ENCODE measurements at regions not wholly inside any gene's neighbourhood (a gene's known extent, or its start where the extent isn't known, plus 50 kb on each side); places are given as distances from the start of the nearest gene placed in this dataset.
A peak's percentile ranks its signal among the peaks of the same experiment; 100 is the strongest.
"Not testable (repeated sequence)": the region's sequence is repeated elsewhere in the genome, so short reads cannot be mapped to it uniquely, and the experiment has no call there.

DNA sequence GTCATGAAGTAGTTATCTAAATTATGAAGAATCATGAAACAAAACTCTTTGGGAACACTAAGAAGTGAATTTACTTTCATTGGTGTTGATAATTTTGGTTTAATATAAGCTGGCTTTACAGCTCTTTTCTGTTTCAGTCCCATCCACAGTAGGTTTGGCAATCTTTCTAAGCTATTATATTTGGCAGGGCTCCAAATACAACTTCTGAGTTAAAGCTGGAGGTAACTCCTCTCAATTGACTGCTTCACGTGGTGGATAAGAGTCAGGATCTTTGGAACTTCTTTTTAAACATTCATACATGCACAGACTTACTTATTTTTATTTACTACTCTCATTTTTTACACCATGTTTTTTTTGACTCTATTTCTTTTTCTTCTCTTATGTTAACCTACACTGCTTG lies 106.5 kb upstream of the EPHA3 start:
- Mint-ChIP-seq H3K27ac (no peak overlapping the region), H3K4me1 (no peaks in the 10 kb centered on the region), H3K36me3 (ENCODE audit: low read depth) (no peaks in the 10 kb centered on the region), H3K9me3 (no peaks in the 10 kb centered on the region), H3K4me3 (no peak overlapping the region), H3K27me3 (no peaks in the 10 kb centered on the region)
- DNase-seq: no peak
- POLR2A ChIA-PET: no interaction called here
- CTCF ChIA-PET: no interaction called here

DNA sequence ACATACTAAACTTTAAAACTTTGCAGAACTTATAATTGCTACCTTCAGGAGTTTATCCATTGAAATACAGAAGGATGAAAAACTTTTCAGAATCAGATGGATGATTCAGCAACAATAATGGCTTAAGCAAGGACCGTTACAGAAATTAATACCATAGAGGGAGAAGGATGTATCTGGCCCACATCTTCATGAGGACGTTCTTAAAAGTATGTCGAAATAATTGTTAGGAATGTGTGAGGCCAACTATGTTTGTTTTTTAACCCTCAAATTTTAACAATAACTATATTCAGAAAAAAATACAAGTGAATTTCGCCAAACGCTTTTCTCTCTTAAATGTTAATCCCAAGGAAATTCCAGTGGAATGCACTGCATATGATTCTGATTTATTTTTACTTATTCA lies 105.2 kb upstream of the EPHA3 start:
- ChIA-PET CTCF (no interaction called here), POLR2A (no interaction called here)
- DNase-seq: no peak
- H3K27me3 Mint-ChIP-seq: no peaks in the 10 kb centered on the region
- H3K36me3 Mint-ChIP-seq (ENCODE audit: low read depth): no peaks in the 10 kb centered on the region
- H3K4me3 Mint-ChIP-seq: no peak overlapping the region
- H3K4me1 Mint-ChIP-seq: no peaks in the 10 kb centered on the region
- H3K27ac Mint-ChIP-seq: no peak overlapping the region
- H3K9me3 Mint-ChIP-seq: no peaks in the 10 kb centered on the region

DNA sequence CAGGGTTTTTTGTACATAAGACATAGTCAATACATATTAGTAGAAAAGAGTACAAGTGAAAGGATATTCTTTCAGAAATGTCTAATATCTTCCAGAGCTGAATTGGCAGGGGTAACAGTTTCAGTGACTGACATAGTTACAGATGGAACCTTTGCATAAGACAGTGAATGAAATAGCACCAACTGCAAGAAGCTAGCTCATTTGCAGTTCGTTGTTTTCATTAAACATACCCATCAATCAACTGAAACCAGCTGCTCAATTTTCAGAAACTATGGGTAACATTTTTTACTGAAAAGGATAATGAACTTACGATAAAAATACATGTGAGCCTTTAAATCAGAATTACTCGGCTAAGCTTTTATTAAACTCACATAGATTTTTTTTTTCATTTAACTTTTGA lies 93.9 kb upstream of the EPHA3 start:
- Mint-ChIP-seq H3K27me3 (no peaks in the 10 kb centered on the region), H3K4me1 (no peaks in the 10 kb centered on the region), H3K4me3 (no peak overlapping the region), H3K36me3 (ENCODE audit: low read depth) (no peaks in the 10 kb centered on the region), H3K9me3 (peaks cover 3% of the 10 kb centered on the region), H3K27ac (no peak overlapping the region)
- CTCF ChIA-PET: interaction anchor here (0.5 kb wide), 1 partner anchor 890 kb away, joined by 4 read pairs; no protein-coding TSS in a partner anchor
- DNase-seq: no peak
- POLR2A ChIA-PET: no interaction called here

DNA sequence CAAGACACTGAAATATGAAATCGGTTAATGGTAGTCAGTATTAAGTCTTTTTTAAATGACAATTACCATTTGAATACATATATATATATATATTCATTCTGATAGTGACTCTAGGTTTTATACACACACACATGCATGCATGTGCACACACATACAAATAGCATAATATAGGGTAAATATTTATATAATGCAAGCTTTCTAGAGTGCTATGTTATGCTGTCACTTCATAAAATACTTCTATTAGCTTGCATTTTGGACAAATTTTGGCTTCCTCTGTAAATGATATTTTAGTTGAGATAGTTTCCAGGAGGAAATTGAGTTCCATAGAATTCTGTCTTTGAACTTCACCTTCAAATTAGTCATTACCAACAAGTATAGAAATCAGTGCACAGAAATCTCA lies 89.9 kb upstream of the EPHA3 start:
- ChIA-PET POLR2A (no interaction called here), CTCF (no interaction called here)
- no peak overlapping the region for H3K27ac Mint-ChIP-seq
- no peaks in the 10 kb centered on the region for H3K36me3 Mint-ChIP-seq (ENCODE audit: low read depth)
- H3K9me3 Mint-ChIP-seq: peaks cover 7% of the 10 kb centered on the region
- no peaks in the 10 kb centered on the region for H3K4me1 Mint-ChIP-seq
- no peaks in the 10 kb centered on the region for H3K27me3 Mint-ChIP-seq
- no peak for DNase-seq
- no peak overlapping the region for H3K4me3 Mint-ChIP-seq

DNA sequence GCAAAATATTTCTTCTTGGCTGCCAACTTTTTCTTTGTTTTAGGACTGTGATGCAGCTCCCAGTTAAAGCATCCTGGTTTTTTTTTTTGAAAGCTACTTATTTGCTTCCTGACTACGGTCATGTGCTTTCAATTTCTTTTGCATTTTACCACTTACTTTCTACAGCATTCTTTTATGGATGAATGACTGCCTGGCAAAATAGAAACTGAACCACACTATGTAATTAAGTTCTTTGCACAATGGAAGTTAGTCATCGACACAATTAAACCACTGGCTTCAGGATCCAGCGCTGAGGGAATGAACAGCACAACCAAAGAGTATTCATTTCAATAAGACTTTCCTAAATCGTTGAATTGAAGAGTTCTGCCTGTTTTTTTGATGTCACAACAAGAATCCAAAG lies 82.2 kb upstream of the EPHA3 start:
- Mint-ChIP-seq H3K27me3 (no peaks in the 10 kb centered on the region), H3K4me1 (no peaks in the 10 kb centered on the region), H3K4me3 (no peak overlapping the region), H3K9me3 (no peaks in the 10 kb centered on the region), H3K27ac (no peak overlapping the region), H3K36me3 (ENCODE audit: low read depth) (no peaks in the 10 kb centered on the region)
- DNase-seq: no peak
- POLR2A ChIA-PET: no interaction called here
- CTCF ChIA-PET: no interaction called here

DNA sequence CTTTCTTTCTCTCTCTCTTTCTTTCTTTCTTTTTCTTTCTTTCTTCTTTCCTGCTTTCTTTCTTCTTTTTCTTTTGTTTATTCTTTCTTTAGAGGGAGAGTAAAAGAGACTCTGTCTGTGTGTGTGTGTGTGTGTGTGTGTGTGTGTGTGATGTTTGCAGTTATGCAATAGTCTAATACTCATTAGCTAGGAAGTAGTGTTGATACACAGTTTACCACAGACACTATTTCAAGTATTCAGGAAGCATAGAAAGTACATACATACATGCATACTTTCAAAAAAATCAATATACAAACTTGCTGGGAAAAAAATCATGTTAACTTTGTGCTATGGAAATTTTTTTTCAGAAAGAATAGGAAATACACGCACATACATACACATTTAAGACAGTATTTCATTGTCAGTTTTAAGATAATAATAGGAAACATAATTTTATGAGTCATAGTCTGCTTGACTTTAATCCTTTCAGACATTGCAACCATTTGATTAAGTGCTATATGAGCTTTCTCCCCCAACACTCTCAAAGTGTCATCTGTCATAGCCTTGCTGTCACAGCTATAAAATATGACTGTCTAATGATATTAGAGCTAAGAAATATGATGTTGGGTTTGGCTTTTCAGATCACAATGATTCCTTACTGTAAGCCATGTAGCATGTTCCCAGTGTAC lies 74.9 kb upstream of the EPHA3 start:
- Mint-ChIP-seq H3K36me3 (ENCODE audit: low read depth) (no peaks in the 10 kb centered on the region), H3K27ac (peak overlapping the region; percentile 31), H3K9me3 (no peaks in the 10 kb centered on the region), H3K4me1 (no peaks in the 10 kb centered on the region), H3K4me3 (no peak overlapping the region), H3K27me3 (no peaks in the 10 kb centered on the region)
- DNase-seq: no peak
- CTCF ChIA-PET: no interaction called here
- POLR2A ChIA-PET: no interaction called here

DNA sequence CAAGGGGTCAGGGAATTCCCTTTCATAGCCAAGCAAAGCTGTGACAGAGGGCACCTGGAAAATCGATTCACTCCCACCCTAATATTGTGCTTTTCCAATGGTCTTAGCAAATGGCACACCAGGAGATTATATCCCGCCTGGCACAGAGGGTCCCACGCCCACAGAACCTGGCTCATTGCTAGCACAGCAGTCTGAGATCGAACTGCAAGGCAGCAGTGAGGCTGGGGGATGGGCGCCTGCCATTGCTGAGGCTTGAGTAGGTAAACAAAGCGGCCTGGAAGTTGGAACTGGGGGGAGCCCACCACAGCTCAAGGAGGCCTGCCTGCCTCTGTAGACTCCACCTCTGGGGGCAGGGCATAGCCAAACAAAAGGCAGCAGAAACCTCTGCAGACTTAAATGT lies 72.7 kb upstream of the EPHA3 start:
- H3K4me1 Mint-ChIP-seq; H3K36me3 Mint-ChIP-seq (ENCODE audit: low read depth); CTCF ChIA-PET; H3K4me3 Mint-ChIP-seq; H3K27me3 Mint-ChIP-seq; POLR2A ChIA-PET; H3K27ac Mint-ChIP-seq; H3K9me3 Mint-ChIP-seq; DNase-seq: not testable (repeated sequence)

DNA sequence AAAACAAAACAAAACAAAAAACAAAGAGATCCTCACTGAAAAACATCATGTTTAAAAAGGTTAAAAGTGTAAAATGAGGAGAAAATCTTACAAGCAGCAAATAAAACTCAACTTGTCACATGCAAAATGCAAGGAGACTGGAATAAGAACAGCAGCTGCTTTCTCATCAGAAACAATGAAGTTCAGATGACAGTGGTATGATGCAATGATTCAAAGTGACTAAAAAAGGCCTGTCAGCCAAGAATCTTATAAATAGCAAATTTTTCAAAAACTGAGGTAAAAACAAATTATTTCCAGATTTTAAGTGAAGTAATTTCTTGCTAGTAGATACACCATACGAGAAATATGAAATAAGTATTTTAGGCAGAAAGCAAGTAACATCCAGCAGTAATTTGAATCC lies 68.6 kb upstream of the EPHA3 start:
- POLR2A ChIA-PET: no interaction called here
- H3K27me3 Mint-ChIP-seq: no peaks in the 10 kb centered on the region

DNA sequence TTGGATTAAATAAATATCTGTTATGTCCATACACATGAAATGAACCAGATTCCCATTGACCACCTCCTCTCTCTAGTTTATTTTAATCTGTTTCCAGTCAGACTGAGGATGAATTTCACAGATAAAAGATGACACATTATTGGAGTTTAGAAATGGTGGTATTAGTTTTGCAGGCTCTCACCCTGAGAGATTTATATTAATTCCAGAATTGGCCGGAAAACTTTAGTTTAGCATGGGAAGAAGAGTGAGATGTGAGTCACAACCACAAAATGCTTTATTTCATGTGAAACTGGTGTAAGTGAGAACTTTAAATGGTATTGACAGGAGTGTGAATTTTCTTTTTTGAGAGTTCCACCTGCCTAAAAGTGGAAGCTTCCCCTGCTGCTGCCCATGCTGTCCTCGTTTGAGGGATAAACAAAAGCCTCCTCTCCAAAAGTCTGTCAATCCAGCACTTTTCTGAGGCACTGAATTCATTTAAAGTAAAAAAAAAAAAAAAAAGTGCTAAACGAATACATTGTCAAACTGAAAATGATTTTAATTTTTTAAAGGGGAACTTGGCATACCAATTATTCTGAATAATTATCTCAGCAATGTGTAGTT lies 65.1 kb upstream of the EPHA3 start:
- H3K27me3 Mint-ChIP-seq: no peaks in the 10 kb centered on the region
- DNase-seq: no peak
- H3K4me1 Mint-ChIP-seq: no peaks in the 10 kb centered on the region
- H3K36me3 Mint-ChIP-seq (ENCODE audit: low read depth): no peaks in the 10 kb centered on the region
- no peak overlapping the region for H3K4me3 Mint-ChIP-seq
- no peak overlapping the region for H3K27ac Mint-ChIP-seq
- CTCF ChIA-PET: no interaction called here
- POLR2A ChIA-PET: no interaction called here
- peaks cover 3% of the 10 kb centered on the region for H3K9me3 Mint-ChIP-seq

More for the DNA sequence above, 68.6 kb upstream of the EPHA3 start:
- no peak overlapping the region for H3K27ac Mint-ChIP-seq
- H3K4me3 Mint-ChIP-seq: no peak overlapping the region
- H3K4me1 Mint-ChIP-seq: no peaks in the 10 kb centered on the region
- no peak for DNase-seq
- H3K36me3 Mint-ChIP-seq (ENCODE audit: low read depth): no peaks in the 10 kb centered on the region
- no peaks in the 10 kb centered on the region for H3K9me3 Mint-ChIP-seq
- CTCF ChIA-PET: no interaction called here

DNA sequence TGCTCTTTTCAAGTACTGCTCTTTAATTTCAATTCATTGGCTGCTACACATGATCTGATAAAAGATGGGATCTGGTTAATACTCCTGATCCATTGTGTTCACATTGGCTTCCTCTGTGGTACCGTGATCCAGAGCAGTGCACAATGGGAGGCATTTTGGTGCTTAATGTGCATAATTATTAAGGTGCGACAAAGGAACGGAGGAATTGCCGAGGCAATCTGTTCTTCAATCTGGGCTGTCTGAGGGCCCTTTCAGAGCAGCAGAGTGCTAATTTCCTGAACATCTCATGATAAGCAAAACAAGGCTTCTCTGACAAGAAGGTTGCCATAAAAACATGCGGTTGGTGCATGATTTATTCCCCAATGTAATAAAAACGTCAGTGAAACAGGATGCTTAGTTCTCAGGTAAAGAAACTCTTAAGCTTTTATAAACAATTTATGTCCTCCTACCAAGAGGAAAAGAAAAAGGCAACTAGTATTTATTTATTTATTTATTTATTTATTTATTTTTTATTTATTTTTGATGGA lies 64.0 kb upstream of the EPHA3 start:
- H3K9me3 Mint-ChIP-seq: peaks cover 3% of the 10 kb centered on the region
- H3K36me3 Mint-ChIP-seq (ENCODE audit: low read depth): no peaks in the 10 kb centered on the region
- H3K4me3 Mint-ChIP-seq: no peak overlapping the region
- POLR2A ChIA-PET: no interaction called here
- CTCF ChIA-PET: no interaction called here
- DNase-seq: no peak
- no peak overlapping the region for H3K27ac Mint-ChIP-seq
- H3K4me1 Mint-ChIP-seq: no peaks in the 10 kb centered on the region
- no peaks in the 10 kb centered on the region for H3K27me3 Mint-ChIP-seq

DNA sequence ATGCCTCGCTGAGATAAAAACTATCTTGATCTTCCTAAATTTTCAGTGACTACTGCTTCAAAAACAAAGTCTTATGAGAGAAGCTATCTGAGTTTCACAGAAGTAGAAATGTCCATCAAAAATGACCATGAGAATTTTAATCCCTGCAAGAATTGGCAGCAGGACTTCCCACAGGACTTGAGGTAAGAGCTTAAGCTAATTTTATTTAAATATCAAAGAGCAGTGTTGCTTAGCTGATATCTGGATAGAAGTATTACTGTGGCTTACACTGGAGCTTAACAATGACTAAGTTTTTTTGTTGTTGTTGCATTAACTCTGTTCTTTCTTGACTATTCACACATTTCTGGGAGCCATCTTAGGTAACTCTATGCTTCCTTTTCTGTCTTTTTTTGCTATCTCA lies 60.8 kb upstream of the EPHA3 start:
- no peak for DNase-seq
- ChIA-PET CTCF (no interaction called here), POLR2A (interaction anchor here (0.6 kb wide), 1 partner anchor 325 kb away, joined by 5 read pairs; no protein-coding TSS in a partner anchor)
- Mint-ChIP-seq H3K27me3 (no peaks in the 10 kb centered on the region), H3K4me1 (no peaks in the 10 kb centered on the region), H3K36me3 (ENCODE audit: low read depth) (no peaks in the 10 kb centered on the region), H3K4me3 (no peak overlapping the region), H3K27ac (no peak overlapping the region), H3K9me3 (peaks cover 3% of the 10 kb centered on the region)

DNA sequence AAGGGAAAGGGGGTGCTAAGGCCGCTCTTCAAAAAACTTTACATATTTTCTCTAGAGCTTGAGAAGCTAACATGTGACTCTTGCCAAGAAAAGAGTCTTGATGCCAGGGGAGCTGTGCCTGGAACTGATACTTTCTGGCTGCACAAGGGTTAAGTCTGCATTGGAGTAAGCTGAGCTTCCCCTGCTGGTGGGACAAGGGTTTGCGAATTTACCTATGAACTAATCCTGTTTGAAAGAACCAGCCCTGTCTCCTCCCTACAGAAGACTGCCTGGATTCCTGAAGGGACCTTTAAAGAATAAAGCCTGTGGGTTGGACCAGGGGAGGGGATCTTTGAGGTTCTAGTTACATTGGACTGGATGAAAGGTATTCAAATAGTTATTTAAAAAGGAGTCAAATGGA lies 58.3 kb upstream of the EPHA3 start:
- Mint-ChIP-seq H3K36me3 (ENCODE audit: low read depth) (no peaks in the 10 kb centered on the region), H3K27ac (no peak overlapping the region), H3K4me3 (no peak overlapping the region), H3K27me3 (no peaks in the 10 kb centered on the region), H3K4me1 (no peaks in the 10 kb centered on the region), H3K9me3 (peaks cover 3% of the 10 kb centered on the region)
- no peak for DNase-seq
- ChIA-PET CTCF (no interaction called here), POLR2A (no interaction called here)

DNA sequence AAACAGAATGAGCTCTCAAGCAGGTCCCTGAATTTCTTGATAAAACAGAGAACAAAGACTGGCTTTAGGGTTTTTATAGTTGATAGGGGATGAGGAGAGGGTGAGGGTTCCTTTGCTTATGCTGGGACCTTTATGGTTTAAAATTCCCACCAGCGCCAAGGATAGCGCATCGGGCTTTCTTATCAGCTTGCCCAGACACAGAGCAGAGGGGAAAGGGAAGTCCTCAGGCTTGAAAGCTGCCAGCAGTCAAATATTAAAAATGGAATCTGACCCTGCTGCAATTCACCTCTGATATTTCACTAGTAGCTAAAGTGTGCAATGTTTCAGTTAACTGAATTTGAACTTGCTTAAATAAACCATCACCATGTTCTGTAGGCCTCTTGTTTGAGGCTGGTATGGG lies 55.0 kb upstream of the EPHA3 start:
- no peak for DNase-seq
- H3K4me3 Mint-ChIP-seq: no peak overlapping the region
- no peaks in the 10 kb centered on the region for H3K36me3 Mint-ChIP-seq (ENCODE audit: low read depth)
- CTCF ChIA-PET: no interaction called here
- no peaks in the 10 kb centered on the region for H3K4me1 Mint-ChIP-seq
- H3K27ac Mint-ChIP-seq: no peak overlapping the region
- peaks cover 5% of the 10 kb centered on the region for H3K9me3 Mint-ChIP-seq
- no peaks in the 10 kb centered on the region for H3K27me3 Mint-ChIP-seq
- POLR2A ChIA-PET: no interaction called here

DNA sequence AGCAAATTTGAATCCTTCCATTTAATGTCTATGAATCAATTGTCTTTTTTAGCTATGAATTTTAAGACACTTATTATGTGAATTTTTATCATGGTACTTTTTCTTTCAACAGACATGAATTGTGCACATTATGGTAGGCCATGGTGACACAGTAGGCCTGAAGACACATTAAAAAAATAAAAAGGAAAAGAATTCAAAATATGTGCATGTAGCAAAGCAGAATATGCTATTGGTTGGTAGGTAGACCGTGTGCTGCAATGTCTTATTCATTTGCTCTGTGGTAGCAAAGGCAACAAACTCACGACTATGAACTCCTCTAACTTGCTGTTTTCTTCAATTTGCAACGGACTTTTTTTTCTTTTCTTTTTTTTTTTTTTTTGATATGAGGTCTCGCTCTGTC lies 50.0 kb upstream of the EPHA3 start:
- no peak for DNase-seq
- Mint-ChIP-seq H3K4me3 (no peak overlapping the region), H3K9me3 (peaks cover 5% of the 10 kb centered on the region), H3K4me1 (no peaks in the 10 kb centered on the region), H3K27ac (no peak overlapping the region), H3K27me3 (no peaks in the 10 kb centered on the region), H3K36me3 (ENCODE audit: low read depth) (no peaks in the 10 kb centered on the region)
- ChIA-PET POLR2A (no interaction called here), CTCF (no interaction called here)

All from activated CD4-positive, alpha-beta T cell treated with anti-CD3 and anti-CD28 coated beads, Interleukin-2, amount 10 ng/mL, durations not matched to agents 7 days and 5 days (primary cell).